Heart left ventricle (tissue), 16 donors: ENCODE measurements at regions not wholly inside any gene's neighbourhood (a gene's known extent, or its start where the extent isn't known, plus 50 kb on each side); places are given as distances from the start of the nearest gene placed in this dataset.

Experiments used
- ATAC-seq, 4 donors: fragments of 200-7000 bp; cut with Tn5 transposase; one replicate each; pipeline ENCODE4 v1.9.1; 2020 to 2022; ENCODE audit warnings: moderate library complexity in 4 of 4, mild to moderate bottlenecking in 3 of 4, moderate number of reproducible peaks in 1 of 4
- DNase-seq, 5 donors: peaks; one replicate each; pipeline ENCODE4 v3.0.0-alpha.2; 2020
- H3K27ac ChIP-seq, 12 donors: fragments of 200-600 bp; sonication (generic) in 4 of 12; one replicate each; pipeline versions ENCODE4 v1.5.0 to v1.8.0; 2016 to 2022; ENCODE audit warnings: mild to moderate bottlenecking in 2 of 12
- H3K27me3 ChIP-seq, 9 donors: fragments of 200-600 bp; sonication (generic) in 2 of 9; one replicate each; pipeline versions ENCODE4 v1.5.1 to v1.8.0; 2016 to 2022; ENCODE audit warnings: mild to moderate bottlenecking in 3 of 9
- H3K36me3 ChIP-seq, 9 donors: fragments of 200-600 bp; sonication (generic) in 2 of 9; one replicate each; pipeline versions ENCODE4 v1.5.0 to v1.8.0; 2018 to 2022; ENCODE audit warnings: mild to moderate bottlenecking in 2 of 9
- H3K4me1 ChIP-seq, 12 donors: fragments of 200-600 bp; sonication (generic) in 4 of 12; one replicate each; pipeline versions ENCODE4 v1.5.0 to v1.8.0; 2016 to 2022; ENCODE audit warnings: mild to moderate bottlenecking in 3 of 12
- H3K4me3 ChIP-seq, 12 donors: fragments of 200-600 bp; sonication (generic) in 4 of 12; one replicate each; pipeline versions ENCODE4 v1.5.0 to v1.8.0; 2017 to 2022; ENCODE audit warnings: mild to moderate bottlenecking in 9 of 12, moderate library complexity in 4 of 12
- H3K9me3 ChIP-seq, 12 donors: fragments of 200-600 bp; sonication (generic) in 4 of 12; one replicate each; pipeline versions ENCODE4 v1.5.0 to v1.8.0; 2016 to 2022; ENCODE audit warnings: mild to moderate bottlenecking in 1 of 12
- POLR2A ChIP-seq, 2 donors: fragments of 450-650 bp; IDR thresholded peaks; one replicate each; pipeline ENCODE4 v1.6.1; 2017; ENCODE audit warnings: antibody characterized with exemption in 2 of 2, mild to moderate bottlenecking in 2 of 2, moderate library complexity in 2 of 2
- WGBS, 4 donors: extraction: QIAGEN DNeasy Blood & Tissue Kit in 2 of 4; methylation state at CpG; one replicate each; pipeline versions ENCODE4 v1.1.5 to v1.1.7; 2013 to 2018; 5-methylcytosine and 5-hydroxymethylcytosine counted together
- intact Hi-C, 10 donors: fragments of 100-400 bp; cut with DNase I; formaldehyde crosslinking; loops; one replicate each; pipeline versions ENCODE4 v1.11.1 to v1.14.2; 2022
- TF ChIP-seq, protein P1 (sequence below), 12 donors: fragments of 200-600 bp; sonication (generic) in 4 of 12; IDR thresholded peaks; one replicate each; pipeline versions ENCODE4 v1.5.0 to v1.8.0; 2018 to 2022; ENCODE audit warnings: antibody characterized with exemption in 12 of 12, mild to moderate bottlenecking in 5 of 12
- donor health status: ischemic (EF 13 %, LVEDD 7.1; RV severe dilation, severe dysfunction).
- donor health status: healthy with polysubstance abuse.
- donor health status: DM: no; HTN: yes; CAD: no.
- donor health status: DM: no; HTN: no; CAD: no.
- donor health status: ischemic (EF 25% LVEDD 6.9; RV normal size, moderate dysfunction).
- donor health status: ischemic (EF 25% LVEDD 5.7; RV mildly dilated, moderate dysfunction).
- donor health status: healthy.
- donor health status: DM: yes; HTN: yes; CAD: no.
- donor health status: ischemic (EF 35%, LVEDD 5.7; RV mildly dilated, moderate dysfunction).
- donor health status: nonischemic (EF 11% LVEDD 7.7; RV severe dilation, severe dysfunction).
- donor health status: DM: yes; HTN: yes; CAD: no.
- donor health status: PGD.
- donor health status: ischemic (EF 29% LVEDD 5.4; RV normal size, mild dysfunction).
- donor health status: nonischemic (EF 23%, LVEDD 6.1; RV moderate dilation, normal function).

DNA sequence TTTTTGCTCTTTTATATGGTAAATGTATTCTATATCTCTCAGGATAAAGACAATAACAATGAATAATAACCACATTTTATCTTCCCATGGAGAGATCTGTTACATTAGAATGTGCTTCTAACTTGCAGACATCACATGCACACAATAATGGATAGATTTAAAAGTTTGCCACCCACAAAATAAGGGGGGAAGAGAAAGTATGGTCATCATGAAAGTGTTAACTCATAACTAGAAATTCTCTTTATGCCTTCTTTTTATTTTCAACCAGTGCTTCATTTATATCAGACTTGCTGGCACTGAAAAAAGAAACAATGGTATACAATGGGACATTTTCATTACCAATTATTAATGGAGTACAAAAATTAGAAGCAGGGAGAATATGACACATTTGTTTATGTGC is 470.0 kb downstream of the FAT4 start:
- no peak for ATAC-seq
- no peak for DNase-seq
- Histone ChIP-seq H3K4me1 (no peaks in the 10 kb centered on the region), H3K4me3 (no peak overlapping the region), H3K27ac (no peak overlapping the region), H3K27me3 (no peaks in the 10 kb centered on the region), H3K36me3 (no peaks in the 10 kb centered on the region), H3K9me3 (peaks cover 0 to 3% (median 0%) of the 10 kb centered on the region in 12 donors)
- TF ChIP-seq, protein P1, sequence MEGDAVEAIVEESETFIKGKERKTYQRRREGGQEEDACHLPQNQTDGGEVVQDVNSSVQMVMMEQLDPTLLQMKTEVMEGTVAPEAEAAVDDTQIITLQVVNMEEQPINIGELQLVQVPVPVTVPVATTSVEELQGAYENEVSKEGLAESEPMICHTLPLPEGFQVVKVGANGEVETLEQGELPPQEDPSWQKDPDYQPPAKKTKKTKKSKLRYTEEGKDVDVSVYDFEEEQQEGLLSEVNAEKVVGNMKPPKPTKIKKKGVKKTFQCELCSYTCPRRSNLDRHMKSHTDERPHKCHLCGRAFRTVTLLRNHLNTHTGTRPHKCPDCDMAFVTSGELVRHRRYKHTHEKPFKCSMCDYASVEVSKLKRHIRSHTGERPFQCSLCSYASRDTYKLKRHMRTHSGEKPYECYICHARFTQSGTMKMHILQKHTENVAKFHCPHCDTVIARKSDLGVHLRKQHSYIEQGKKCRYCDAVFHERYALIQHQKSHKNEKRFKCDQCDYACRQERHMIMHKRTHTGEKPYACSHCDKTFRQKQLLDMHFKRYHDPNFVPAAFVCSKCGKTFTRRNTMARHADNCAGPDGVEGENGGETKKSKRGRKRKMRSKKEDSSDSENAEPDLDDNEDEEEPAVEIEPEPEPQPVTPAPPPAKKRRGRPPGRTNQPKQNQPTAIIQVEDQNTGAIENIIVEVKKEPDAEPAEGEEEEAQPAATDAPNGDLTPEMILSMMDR (IDR thresholded peaks at IDR 0.05), result no peak
- TF ChIP-seq POLR2A (IDR thresholded peaks at IDR 0.05), result no peak
- intact Hi-C loops, result no loop called here

DNA sequence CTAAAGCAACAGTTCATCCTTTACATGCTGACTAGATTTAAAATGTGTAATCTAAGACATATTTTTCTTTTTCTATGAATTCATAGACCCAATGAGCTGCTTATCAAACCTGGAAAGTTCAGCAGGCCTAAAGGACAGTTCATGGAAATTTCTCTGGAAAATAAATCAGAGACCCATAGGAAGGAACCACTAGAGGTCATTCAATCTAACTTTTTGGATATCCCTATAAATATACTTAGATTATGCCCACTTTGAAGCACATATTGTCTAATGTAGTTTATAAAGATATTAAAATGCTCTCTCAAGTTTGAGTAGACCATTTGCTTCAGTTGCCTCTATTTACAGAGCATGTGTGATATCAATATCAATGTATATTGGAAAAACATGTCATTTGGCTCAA is 473.0 kb downstream of the FAT4 start:
- Histone ChIP-seq H3K27me3 (no peaks in the 10 kb centered on the region), H3K4me3 (no peak overlapping the region), H3K27ac (no peak overlapping the region), H3K4me1 (no peaks in the 10 kb centered on the region), H3K36me3 (no peaks in the 10 kb centered on the region), H3K9me3 (peaks cover 0 to 3% (median 0%) of the 10 kb centered on the region in 12 donors)
- no peak for ATAC-seq
- TF ChIP-seq POLR2A (IDR thresholded peaks at IDR 0.05), result no peak
- TF ChIP-seq, protein P1 (IDR thresholded peaks at IDR 0.05), result no peak
- intact Hi-C loops, result no loop called here
- DNase-seq, result no peak

- no peak overlapping the region for H3K4me3 ChIP-seq
- no peaks in the 10 kb centered on the region for H3K36me3 ChIP-seq
- TF ChIP-seq, protein P1 (IDR thresholded peaks at IDR 0.05), result no peak
- no peak for TF ChIP-seq POLR2A (IDR thresholded peaks at IDR 0.05)
- no peaks in the 10 kb centered on the region for H3K27me3 ChIP-seq
- H3K4me1 ChIP-seq, result no peaks in the 10 kb centered on the region
- ATAC-seq (no peak), DNase-seq (no peak)
- H3K27ac ChIP-seq, result no peak overlapping the region
- intact Hi-C loops, result no loop called here
- peaks cover 0 to 3% (median 0%) of the 10 kb centered on the region in 12 donors for H3K9me3 ChIP-seq
Measured at GRCh38 chr4:125789023-125789422, 474.3 kb downstream of the FAT4 start.

DNA sequence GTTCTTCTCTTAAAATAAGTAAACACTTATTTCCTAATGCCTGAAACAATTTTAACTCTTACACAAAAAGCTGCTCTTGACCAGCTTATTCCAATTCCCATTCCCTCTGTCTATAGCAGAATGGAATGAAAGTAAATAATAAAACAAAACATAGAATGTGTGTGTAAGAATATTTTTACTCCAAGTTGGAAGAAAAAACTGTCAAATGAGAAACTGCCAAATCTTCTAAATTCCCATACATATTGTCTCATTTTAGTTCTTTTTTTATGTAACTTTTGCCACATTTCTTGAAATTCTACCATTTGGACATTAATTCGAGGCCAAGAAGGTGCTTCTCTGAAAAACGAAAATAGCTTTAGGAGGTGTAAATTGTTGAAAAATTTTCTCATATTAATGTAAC is 477.1 kb downstream of the FAT4 start:
- no peak for DNase-seq
- Histone ChIP-seq H3K4me3 (no peak overlapping the region), H3K36me3 (no peaks in the 10 kb centered on the region), H3K27ac (no peak overlapping the region), H3K9me3 (peaks cover 0 to 3% (median 0%) of the 10 kb centered on the region in 12 donors), H3K27me3 (no peaks in the 10 kb centered on the region), H3K4me1 (no peaks in the 10 kb centered on the region)
- no peak for ATAC-seq
- TF ChIP-seq, protein P1 (IDR thresholded peaks at IDR 0.05), result no peak
- WGBS, 4 donors, result 89 to 95% (median 94%) methylated on average over 2 of the region's 2 CpGs
- intact Hi-C loops, result no loop called here
